ENCODE measurements at regions not wholly inside any gene's neighbourhood (a gene's known extent, or its start where the extent isn't known, plus 50 kb on each side); places are given as distances from the start of the nearest gene placed in this dataset.
"Not testable (repeated sequence)": the region's sequence is repeated elsewhere in the genome, so short reads cannot be mapped to it uniquely, and the experiment has no call there.

DNA sequence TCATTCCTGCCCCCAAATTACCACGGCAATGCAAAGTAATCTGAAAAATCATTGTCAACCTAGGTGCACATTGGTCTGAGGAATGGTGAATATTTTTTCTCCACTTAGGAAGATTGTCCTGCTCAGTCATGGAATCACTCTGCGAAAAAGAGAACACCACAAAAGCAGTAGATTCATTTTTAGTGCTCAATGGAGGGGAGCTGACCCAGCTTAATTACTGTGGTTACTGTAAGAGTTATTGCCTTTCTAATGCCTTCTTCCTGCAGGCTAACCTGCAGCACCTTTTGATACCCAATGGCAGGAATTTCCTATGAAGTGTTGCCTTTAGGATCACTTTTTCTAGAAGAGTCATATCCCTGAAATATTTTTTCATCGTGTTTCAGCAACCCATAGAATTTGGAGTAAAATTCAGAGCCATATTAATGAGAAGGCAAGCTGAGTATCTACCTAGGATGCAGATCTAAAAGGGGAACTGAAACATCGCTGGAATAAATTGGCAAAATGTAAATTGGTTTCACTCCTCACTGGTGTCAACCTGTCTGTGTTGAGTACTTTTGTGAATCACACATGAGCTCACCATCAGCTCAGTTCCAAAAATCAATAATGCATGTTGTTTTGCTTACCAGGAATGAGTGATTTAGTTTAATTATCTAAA, 464.5 kb downstream of the CSNK1G3 start:
- no peak for DNase-seq

DNA sequence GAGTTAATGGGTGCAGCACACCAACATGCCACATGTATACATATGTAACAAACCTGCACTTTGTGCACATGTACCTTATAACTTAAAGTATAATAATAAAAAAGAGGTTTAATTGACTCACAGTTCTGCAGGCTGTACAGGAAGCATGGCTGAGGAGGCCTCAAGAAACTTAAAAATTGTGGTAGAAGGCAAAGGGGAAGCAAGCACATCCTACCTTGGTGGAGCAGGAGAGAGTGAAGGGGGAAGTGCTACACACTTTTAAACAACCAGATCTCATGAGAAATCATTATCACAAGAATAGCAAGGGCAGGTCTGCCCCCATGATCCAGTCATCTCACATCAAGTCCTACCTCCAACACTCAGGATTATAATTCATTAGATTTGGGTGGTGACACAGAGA, 463.5 kb downstream of the CSNK1G3 start:
- not testable (repeated sequence) for DNase-seq

DNA sequence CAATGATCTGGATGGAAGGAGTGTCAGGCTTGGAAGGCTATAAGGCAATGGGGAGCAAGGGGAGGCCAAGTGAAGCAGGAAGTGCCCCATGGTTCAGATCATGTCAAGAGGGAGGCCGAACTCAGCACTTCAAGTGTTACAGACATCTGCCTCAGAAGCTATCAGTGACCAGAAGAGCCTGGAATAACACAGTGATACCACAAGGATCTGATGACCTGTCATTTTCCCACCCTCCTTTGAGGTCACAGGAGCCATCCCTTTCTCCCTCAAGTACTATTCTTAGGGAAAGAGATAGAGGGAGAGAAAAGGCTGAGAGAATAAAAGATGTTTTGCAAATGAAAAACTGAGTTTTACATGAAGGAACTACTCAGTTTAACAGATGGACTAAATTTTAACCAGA, 454.8 kb downstream of the CSNK1G3 start:
- DNase-seq, result no peak

DNA sequence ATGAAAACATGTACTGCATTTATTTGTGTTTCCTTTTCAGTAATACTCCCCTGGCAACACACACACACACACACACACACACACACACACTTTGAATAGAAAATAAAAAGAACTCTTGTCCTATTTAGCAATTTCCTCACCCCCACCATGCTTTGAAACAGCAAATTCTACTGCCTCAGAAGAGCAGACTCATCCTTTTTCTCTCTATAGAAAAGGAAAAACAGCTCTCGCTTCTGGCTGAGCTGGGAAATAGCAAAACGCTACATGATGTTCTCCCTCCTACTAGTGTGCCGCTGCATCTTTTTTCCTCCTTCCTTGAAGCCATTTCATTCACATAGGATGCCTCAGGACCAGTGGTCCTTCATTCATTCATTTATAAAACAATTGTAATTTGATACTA, 453.6 kb downstream of the CSNK1G3 start:
- no peak for DNase-seq

DNA sequence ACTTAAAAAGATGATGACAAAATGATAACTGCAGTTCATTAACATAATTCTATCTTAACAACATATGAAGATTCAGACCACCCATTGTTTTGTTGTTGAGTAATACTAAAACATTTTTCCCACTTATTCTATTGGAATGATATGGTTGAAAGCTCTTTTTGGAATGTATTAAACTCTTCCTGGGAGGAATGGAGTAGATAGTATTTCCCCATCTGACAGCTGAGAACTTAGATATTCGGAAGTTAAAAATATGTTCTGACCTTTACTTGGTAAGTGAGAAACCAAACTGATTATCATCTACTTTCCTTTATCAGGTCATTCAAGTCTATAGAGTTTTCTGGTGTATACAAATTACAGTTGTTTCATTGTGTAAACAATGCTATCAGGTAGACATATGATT, 452.9 kb downstream of the CSNK1G3 start:
- no peak for DNase-seq

DNA sequence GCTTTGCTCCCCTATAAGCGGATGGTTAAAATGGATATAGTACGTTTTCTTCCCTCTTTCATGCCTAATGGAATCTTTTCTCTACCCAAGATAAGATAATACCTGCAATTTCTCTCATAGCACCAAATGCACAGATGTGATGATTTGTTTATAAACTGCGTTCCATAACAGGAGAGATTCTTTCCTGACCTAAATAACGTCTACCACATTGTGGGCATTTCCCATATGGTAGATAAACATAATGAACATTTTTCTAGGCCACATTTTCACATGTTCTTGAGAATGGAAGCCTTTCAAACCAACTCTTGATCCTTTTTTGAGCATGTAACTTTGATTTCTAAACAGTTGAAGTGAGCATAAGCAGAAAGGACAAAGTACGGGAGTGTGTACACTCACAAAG, 448.5 kb downstream of the CSNK1G3 start:
- DNase-seq, result no peak

DNA sequence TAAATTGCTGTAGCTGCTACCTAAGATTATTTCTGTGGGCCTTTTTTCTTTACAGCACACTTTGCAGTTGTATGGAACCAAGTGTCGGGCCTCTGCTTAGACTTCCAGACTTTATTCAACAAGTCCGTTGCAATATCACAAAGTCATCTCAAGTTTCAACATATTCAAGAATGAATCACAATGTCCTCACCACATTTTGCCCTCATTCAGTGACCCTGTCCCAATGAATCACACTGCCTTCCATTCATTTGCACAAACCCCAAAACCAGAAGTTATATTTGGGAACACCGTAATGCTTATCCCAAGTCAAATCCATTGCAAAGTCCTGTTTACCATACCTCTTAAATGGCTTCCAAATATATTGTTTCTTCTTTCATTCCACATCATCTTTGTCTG, 439.6 kb downstream of the CSNK1G3 start:
- no peak for DNase-seq

DNA sequence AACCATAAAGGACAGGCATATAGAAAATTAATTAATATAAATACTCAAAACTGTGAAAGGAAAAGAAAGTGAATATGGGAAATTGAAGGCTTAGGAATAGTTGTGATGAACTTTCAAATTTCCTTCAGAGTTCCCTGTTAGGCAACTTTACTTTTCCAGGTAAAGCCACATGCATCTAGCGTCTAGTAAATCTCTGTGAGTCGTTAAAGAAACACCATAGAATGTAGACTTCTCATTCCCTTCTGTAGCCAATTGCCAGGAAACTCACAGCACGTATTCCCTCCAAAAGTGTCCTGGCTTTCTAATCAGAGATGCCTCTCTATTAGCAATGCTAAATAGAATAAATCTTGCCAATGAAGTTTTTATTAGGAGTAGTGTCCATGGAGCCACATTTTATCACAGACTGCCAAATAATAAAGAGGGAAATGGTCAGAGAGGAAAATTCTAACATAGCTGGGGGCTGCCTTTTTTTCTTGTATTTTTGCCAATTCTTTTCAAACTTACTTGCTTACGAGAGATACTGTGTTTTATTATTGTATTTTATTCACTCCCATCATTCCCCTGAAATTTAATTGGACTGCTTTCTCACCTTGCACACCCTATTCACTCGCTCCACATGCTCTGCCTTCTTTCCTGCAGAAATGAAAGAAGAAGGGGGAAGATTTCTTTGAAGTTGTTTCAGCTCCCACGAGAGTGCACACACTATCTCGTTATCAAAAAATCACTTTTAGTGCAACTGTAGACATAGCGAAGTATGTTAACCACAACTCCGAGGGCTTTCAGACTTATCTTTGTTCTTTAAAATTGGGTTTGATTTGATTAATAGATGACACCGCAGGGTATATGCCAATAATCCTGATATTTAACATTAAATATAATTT, 439.0 kb downstream of the CSNK1G3 start:
- no peak for DNase-seq

DNA sequence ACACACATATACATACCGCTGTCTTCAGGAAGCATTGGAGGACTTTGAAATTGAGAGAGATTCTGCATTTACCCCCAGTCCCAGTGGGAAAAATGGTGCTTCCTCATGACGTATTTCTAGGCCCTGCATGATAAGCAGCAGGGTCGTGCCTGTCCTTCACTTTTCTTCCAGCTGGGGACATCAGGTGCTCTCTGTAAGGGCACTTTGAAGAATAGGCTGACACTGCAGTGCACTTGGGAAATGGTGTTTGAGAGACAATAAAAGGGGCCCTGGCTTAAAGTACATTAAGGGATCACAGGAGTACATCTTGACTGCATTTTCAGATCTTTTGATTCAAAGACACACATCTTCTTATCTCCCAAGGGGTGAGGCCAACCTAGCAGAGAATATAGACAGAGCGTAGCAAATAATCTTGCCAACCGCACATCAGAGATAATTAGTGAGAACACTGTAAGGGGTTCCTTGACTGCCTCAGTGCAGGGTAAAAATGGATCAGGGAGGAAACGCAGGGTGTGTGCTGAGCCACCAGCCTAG, 437.9 kb downstream of the CSNK1G3 start:
- DNase-seq, result no peak

DNA sequence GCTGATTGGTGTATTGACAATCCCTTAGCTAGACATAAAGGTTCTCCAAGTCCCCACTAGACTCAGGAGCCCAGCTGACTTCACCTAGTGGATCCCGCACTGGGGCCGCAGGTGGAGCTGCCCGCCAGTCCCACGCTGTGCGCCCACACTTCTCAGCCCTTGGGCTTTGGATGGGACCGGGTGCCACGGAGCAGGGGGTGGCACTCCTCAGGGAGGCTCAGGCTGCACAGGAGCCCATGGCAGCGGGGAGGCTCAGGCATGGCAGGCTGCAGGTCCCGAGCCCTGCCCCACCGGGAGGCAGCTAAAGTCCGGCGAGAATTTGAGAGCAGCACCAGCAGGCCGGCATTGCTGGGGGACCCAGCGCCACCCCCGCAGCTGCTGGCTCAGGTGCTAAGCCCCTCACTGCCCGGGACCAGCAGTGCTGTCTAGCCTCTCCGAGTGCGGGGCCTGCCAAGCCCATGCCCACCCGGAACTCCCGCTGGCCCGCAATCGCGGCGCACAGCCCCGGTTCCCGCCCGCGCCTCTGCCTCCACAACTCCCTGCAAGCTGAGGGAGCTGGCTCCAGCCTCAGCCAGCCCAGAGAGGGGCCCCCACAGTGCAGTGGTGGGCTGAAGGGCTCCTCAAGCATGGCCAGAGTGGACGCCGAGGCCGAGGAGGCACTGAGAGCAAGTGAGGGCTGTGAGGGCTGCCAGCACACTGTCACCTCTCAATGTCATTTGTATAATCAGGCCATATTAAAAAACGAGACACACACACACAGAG, 437.2 kb downstream of the CSNK1G3 start:
- no peak for DNase-seq

DNA sequence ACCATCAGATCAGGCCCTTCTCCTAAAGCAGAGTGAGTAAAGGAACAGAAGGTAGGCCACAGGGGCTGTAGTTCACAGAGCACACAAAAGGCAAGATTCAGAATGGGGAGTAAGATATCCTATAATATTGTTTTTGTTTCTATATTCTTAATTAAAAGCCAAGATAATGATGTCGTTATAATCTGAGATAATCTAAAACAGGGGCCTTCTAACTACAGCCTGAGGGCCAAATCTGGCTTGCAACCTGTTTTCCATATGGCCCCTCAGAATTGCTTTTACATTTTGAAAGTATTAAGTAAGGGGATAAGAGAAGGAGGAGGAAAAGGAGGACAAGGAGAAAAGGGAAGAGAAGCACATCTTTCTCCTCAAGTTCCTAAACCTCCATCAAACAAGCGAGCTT, 435.8 kb downstream of the CSNK1G3 start:
- DNase-seq, result no peak

DNA sequence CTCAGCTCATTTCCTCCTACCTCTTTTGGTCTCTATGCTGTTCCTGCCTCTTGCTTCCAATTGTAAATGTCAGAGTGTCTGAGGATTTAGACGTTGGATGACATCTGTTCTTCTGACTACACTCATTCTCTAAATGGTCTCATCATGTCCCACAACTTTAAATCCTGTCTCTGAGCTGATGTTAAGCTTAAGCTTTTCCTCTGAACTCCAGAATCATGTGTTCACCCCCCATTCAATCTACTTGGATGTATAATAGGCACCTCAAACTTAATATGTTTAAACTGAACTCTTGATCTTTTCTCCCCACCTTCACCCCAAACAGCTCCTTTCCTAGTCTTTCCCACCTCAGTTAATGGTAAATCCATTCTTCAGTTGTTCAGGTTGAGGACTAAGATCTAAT, 433.6 kb downstream of the CSNK1G3 start:
- DNase-seq, result no peak

DNA sequence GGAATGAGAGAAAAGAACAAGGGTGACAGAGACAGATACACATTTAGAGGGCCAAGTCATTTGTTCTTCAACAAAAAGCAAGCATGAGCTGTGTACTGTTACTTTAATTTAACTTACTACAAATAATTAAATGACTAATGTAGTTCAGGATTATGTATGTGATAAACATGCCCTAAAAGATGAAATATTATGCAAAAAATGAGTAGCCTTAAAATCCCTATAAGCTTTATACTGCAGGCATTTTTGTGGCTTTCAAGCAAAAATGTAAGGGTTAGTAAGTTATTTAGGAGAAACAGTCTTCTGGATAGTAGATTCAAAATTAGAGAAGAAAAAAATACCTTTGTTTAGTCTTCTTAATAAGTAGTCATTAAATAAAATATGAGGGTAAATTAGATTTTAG, 431.2 kb downstream of the CSNK1G3 start:
- DNase-seq, result no peak

DNA sequence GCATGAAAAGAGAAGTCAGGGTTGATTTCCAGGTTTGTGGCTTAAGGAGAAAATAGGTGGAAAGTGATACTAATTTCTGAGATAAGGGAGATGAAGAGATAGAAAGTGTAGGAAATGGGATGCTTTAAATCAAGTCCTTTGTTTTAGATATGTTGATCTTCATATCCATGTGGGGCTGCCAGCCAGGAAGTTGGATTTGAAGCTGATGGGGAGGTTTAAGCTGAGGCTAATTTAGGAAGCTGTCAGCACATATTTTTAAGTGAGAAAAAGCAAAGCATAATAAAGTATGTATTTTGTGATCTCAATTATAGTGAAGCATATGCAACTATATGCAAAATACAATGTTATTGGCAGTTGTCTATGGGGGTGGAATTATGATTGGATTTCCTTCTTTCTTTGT, 428.4 kb downstream of the CSNK1G3 start:
- DNase-seq, result no peak

DNA sequence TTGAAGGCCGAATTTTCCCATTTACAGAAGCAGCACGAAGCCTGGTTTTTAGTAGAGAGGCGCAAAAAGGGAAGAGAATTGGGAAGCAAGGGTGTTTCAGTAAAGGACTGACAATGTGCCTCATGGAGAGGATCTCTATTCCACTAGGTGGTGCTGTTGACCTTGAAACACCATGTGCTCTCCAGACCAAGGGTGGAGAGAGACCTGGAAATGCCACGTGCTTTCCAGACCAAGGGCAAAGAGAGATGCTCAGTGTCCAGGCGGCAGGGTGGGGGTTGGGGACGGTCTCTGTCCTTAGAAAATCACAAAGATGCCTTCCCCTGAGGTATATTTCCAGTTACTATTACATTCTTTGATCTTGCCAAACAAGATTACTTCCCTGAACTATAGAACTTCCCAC, 425.3 kb downstream of the CSNK1G3 start:
- DNase-seq, result no peak

DNA sequence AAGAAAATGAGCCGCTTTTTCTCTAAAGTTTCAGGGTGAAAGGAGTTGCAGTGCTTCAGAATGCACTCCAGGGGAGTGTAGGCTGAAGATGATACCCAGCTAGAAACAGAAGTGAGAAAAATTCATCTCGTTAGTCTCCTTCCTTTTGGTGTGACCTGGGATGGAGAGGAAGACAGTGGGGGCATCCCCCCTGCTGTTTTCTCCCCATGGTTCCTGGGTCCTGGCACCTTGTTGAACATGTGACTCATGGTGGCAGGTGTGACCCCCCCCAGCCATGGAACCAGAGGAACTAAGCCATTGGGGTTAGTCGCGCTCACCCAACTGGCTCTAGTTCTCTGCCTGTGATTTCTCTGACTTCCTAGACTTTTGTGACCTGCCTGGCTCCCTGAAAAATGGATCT, 424.6 kb downstream of the CSNK1G3 start:
- DNase-seq, result no peak

DNA sequence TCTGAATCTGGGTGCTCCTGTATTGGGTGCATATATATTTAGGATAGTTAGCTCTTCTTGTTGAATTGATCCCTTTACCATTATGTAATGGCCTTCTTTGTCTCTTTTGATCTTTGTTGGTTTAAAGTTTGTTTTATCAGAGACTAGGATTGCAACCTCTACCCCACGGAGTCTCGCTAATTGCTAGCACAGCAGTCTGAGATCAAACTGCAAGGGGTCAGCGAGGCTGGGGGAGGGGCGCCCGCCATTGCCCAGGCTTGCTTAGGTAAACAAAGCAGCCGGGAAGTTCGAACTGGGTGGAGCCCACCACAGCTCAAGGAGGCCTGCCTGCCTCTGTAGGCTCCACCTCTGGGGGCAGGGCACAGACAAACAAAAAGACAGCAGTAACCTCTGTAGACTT, 421.8 kb downstream of the CSNK1G3 start:
- not testable (repeated sequence) for DNase-seq

DNA sequence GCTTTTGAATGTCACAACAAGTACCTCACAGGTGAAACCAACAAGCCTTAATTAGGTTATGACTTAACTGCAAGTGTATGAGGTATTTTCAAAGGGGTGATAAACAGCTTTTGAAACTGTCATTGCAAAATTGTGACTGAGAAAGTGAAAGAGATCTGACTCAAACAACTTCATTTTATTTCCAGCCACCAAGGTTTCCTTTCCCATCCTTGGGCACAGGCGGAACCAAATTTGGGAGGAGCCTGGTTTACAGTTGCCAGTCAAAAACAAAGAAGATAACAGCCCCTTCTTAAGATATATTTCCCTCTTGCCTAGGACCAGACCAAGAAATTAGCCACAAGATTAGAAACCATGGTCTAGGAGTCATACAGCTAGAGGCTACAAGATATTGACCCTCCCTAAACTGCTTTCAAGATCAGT, 417.1 kb downstream of the CSNK1G3 start:
- DNase-seq, result no peak

DNA sequence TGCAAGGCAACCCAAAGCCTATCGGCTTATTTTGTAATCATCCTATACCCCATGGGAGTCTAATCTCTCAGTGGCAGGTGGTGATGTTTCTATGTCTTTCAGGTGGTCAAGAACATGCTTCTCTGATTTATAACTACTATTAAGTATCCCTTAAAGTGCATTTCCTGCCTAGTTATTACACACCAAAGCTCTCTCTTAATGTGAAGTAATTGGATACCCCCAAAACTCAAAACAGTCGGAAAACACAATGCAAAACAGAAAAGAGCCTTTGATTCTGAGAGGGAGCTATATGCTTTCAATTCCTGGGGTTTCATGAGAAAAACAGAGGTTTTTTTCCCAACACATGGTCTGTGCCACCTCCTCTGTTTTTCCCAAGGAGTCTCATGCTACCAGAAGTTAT, 416.4 kb downstream of the CSNK1G3 start:
- DNase-seq, result no peak

DNA sequence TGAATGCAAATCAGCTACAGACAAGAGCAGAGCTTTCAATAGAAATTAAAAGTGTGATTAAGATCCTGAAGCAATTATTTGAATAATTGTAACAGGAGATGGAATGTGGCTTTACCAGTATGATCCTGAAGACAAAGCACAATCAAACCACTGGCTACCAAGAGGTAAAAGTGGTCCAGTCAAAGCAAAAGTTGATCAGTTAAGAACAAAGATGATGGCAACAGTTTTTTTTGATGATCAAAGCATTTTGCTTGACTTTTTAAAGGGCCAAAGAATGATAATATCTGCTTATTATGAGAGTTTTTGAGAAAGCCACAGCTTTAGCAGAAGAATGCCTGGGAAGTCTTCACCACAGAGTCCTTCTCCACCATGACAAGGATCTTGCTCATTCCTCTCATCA, 409.2 kb downstream of the CSNK1G3 start:
- no peak for DNase-seq

DNA sequence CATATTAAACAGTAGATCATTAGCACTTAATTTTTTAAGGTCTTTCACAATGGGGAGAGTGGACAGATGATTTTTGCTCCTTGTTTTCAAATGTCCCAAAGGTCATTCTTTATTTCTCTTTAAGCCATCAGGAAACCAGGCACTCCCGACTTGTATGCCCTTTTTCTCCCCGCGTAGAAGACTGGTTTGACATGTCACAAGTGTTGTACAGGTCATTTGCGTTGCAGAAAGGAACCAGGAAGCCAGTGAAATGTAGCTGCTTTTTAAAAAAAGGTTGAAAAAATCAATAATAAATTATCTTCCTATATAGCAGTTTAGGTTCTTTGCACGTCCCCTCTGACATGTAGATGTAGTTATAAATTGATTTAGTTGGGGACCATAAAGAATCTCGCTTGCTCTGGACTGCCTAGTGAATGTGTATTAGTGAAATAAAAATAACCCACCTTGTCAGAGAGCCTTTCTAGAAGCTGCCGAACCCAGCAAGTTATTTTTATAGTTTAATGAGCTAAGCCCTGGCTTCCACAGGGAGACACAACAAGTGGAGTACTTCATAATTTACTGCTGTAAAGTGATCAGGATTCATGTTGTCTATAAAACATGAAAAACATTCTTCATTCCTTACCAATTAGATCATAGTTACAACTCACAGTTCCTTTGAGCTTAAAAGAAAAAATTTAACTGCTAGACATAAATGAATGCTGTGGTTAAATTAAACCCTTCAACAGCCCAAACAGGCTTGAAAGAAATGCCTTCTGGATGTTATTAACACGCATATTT, 404.6 kb downstream of the CSNK1G3 start:
- DNase-seq, result no peak

DNA sequence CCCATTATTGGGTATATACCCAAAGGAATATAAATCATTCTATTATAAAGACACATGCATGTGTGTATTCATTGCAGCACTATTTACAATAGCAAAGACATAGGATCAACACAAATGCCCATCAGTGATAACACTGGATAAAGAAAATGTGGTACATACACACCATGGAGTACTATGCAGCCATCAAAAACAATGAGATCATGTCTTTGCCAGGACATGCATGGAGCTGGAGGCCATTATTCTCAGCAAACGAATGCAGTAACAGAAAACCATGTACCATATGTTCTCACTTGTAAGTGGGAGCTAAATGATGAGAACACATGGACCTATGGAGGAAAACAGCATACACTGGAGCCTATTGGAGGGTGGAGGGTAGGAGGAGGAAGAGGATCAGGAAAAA, 402.4 kb downstream of the CSNK1G3 start:
- DNase-seq, result no peak

DNA sequence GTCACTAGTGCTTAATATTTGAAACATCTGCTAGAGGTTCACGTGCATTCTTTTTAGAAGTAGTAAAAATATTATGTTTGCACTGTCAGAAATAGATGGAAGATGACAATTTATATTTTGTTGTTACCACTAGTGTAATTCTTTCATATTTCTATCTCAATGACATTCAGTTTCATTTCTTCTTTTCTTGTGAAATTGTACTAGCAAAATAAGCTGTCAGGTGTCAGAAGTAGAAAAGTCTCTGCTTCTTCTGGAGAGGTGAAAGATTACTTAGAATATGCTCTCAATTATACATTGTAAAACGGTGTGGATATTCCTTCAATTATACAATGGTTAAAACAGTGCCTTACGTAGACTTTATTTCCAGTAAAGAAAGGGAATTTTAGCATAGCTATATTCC, 395.4 kb downstream of the CSNK1G3 start:
- DNase-seq, result no peak

All from right forelimb (tissue), 1 donor.